SK-N-SH (cell line): ENCODE measurements at regions not wholly inside any gene's neighbourhood (a gene's known extent, or its start where the extent isn't known, plus 50 kb on each side); places are given as distances from the start of the nearest gene placed in this dataset.

Source experiments
- EZH2phosphoT487 ChIP-seq: fragments of 200-600 bp; sonication (generic); IDR thresholded peaks from 2 replicates; pipeline ENCODE4 v1.6.1; 2017; ENCODE audit warnings: low read depth, mixed run types, mild to moderate bottlenecking, antibody characterized with exemption, moderate library complexity, borderline replicate concordance
- JUND ChIP-seq: IDR thresholded peaks from 2 replicates; pipeline ENCODE4 v1.4.0; 2012
- NFIC ChIP-seq: IDR thresholded peaks from 2 replicates; pipeline ENCODE4 v1.4.0; 2012; ENCODE audit warnings: borderline replicate concordance
- TF ChIP-seq, protein P1 (sequence below): fragments of 150-350 bp; IDR thresholded peaks from 2 replicates; pipeline ENCODE4 v1.6.1; 2017; ENCODE audit warnings: antibody characterized with exemption, low read length, low read depth, borderline replicate concordance
- TF ChIP-seq, protein P2 (sequence below): IDR thresholded peaks from 2 replicates; pipeline ENCODE4 v1.4.0; 2012; ENCODE audit warnings: low read depth, borderline replicate concordance
- TF ChIP-seq, protein P3 (sequence below): fragments of 200-600 bp; sonication (generic); IDR thresholded peaks from 2 replicates; pipeline ENCODE4 v1.6.1; 2017; ENCODE audit warnings: antibody characterized with exemption, mild to moderate bottlenecking, moderate library complexity
- TF ChIP-seq, protein P4 (sequence below): fragments of 150-350 bp; IDR thresholded peaks from 2 replicates; pipeline ENCODE4 v1.6.1; 2016; ENCODE audit warnings: mild to moderate bottlenecking, low read depth, low read length

DNA sequence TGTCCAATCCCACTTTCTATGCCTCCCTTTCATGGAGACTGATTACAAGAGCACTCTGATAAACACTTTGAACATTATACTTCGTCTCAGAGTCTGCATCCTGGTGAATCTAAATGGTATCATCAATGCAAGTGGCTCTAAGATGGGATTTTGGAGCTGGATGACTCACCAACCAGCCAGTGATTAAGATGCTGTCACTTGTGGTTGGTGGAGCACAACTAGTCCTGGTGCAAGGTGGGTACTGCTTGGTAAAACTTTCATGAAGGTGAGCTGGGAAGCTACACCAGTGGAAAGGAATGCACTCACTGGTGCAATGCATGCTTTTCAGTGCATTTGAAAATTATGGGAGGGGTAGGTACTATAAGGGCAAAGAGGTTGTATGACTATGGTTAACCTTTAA is 137.7 kb upstream of the TRIB2 start:
- TF ChIP-seq, protein P1, sequence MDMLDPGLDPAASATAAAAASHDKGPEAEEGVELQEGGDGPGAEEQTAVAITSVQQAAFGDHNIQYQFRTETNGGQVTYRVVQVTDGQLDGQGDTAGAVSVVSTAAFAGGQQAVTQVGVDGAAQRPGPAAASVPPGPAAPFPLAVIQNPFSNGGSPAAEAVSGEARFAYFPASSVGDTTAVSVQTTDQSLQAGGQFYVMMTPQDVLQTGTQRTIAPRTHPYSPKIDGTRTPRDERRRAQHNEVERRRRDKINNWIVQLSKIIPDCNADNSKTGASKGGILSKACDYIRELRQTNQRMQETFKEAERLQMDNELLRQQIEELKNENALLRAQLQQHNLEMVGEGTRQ: no peak
- TF ChIP-seq, protein P2, sequence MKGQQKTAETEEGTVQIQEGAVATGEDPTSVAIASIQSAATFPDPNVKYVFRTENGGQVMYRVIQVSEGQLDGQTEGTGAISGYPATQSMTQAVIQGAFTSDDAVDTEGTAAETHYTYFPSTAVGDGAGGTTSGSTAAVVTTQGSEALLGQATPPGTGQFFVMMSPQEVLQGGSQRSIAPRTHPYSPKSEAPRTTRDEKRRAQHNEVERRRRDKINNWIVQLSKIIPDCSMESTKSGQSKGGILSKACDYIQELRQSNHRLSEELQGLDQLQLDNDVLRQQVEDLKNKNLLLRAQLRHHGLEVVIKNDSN: no peak
- TF ChIP-seq EZH2phosphoT487 (no peak), NFIC (no peak), JUND (no peak)
- TF ChIP-seq, protein P3, sequence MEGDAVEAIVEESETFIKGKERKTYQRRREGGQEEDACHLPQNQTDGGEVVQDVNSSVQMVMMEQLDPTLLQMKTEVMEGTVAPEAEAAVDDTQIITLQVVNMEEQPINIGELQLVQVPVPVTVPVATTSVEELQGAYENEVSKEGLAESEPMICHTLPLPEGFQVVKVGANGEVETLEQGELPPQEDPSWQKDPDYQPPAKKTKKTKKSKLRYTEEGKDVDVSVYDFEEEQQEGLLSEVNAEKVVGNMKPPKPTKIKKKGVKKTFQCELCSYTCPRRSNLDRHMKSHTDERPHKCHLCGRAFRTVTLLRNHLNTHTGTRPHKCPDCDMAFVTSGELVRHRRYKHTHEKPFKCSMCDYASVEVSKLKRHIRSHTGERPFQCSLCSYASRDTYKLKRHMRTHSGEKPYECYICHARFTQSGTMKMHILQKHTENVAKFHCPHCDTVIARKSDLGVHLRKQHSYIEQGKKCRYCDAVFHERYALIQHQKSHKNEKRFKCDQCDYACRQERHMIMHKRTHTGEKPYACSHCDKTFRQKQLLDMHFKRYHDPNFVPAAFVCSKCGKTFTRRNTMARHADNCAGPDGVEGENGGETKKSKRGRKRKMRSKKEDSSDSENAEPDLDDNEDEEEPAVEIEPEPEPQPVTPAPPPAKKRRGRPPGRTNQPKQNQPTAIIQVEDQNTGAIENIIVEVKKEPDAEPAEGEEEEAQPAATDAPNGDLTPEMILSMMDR: no peak
- TF ChIP-seq, protein P4, sequence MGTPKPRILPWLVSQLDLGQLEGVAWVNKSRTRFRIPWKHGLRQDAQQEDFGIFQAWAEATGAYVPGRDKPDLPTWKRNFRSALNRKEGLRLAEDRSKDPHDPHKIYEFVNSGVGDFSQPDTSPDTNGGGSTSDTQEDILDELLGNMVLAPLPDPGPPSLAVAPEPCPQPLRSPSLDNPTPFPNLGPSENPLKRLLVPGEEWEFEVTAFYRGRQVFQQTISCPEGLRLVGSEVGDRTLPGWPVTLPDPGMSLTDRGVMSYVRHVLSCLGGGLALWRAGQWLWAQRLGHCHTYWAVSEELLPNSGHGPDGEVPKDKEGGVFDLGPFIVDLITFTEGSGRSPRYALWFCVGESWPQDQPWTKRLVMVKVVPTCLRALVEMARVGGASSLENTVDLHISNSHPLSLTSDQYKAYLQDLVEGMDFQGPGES: no peak
